Esophagus muscularis mucosa (tissue), 4 donors: ENCODE measurements at regions not wholly inside any gene's neighbourhood (a gene's known extent, or its start where the extent isn't known, plus 50 kb on each side); places are given as distances from the start of the nearest gene placed in this dataset.
A peak's percentile ranks its signal among the peaks of the same experiment; 100 is the strongest.

Experiments used
- CTCF ChIP-seq, 3 experiments: fragments of 200-600 bp in 2 of 3; fragments of 450-650 bp in 1 of 3; sonication (generic) in 2 of 3; IDR thresholded peaks; one replicate each; pipeline ENCODE4 v1.5.1; 2017 to 2019; ENCODE audit warnings: antibody characterized with exemption in 3 of 3, mild to moderate bottlenecking in 2 of 3, moderate library complexity in 1 of 3
- EP300 ChIP-seq: sonication (generic); formaldehyde crosslinking; IDR thresholded peaks from one replicate; pipeline ENCODE4 v1.6.1; 2017; ENCODE audit warnings: antibody characterized with exemption
- POLR2A ChIP-seq: fragments of 450-650 bp; IDR thresholded peaks from one replicate; pipeline ENCODE4 v1.6.1; 2017; ENCODE audit warnings: antibody characterized with exemption, moderate library complexity, mild to moderate bottlenecking, low read depth
- POLR2AphosphoS5 ChIP-seq, 2 donors: sonication (generic); formaldehyde crosslinking; IDR thresholded peaks; one replicate each; pipeline ENCODE4 v1.6.1; 2017; ENCODE audit warnings: antibody characterized with exemption in 2 of 2

DNA sequence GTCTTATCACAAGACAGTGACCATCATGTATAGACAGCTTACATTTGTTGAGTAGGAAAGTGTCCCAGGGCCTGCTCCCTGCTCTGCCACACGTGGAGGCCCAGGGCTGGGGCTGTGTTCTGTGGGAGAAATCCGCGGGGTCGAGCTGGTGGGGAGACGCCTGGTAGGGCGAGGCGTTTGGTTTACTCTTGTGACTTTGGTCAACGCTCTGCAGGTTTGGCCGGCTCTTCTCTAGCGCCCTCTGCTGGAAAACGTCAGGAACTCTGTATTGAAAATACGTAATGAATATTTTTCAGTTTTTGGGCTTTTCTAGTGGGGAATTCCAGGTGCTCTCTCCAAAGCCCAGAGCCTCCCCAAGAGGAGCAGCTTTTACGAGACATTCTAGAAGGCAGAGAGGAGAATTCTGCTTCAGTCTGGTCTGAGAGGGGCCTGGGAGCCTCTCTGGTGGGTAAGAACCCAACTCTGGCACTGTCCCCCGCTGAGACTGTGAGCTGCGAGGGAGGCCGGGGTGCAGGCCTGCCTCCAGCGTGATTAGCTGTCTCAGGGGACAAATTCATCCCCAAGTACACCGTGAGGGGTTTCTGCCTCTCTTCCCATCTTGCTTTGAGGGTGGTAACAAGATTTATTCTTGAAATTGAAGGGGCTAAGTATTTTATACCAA lies 112.6 kb upstream of the RALGAPA2 start:
- TF ChIP-seq POLR2AphosphoS5 (IDR thresholded peaks at IDR 0.05) = no peak
- peak; percentile 55 to 70 (median 58) for TF ChIP-seq CTCF (IDR thresholded peaks at IDR 0.05)
- no peak for TF ChIP-seq POLR2A
- no peak for TF ChIP-seq EP300
